IMR-90 (cell line): ENCODE measurements at regions not wholly inside any gene's neighbourhood (a gene's known extent, or its start where the extent isn't known, plus 50 kb on each side); places are given as distances from the start of the nearest gene placed in this dataset.

Source experiments
- ATAC-seq: fragments of 200-7000 bp; cut with Tn5 transposase; 2 replicates; pipeline ENCODE4 v1.9.1; 2020; ENCODE audit warnings: low read depth, mild to moderate bottlenecking, moderate library complexity
- BruUV-seq: library from RNA; stranded (reverse); fragments of 400-500 nt; replicated peaks from 2 replicates; lab custom pipeline; 2021; lab: Mats Ljungman, UMichigan
- CTCF ChIA-PET: fragments of 300-600 bp; formaldehyde crosslinking; extraction: SDS; loops from one replicate; lab custom pipeline; 2021; ENCODE audit warnings: antibody characterized with exemption; lab: Yijun Ruan, JAX
- POLR2A ChIA-PET: fragments of 300-600 bp; sonication (Branson Sonifier 250); formaldehyde crosslinking; loops from one replicate; lab custom pipeline; 2022; ENCODE audit warnings: antibody characterized with exemption; ENCODE audit not compliant: unreplicated experiment; lab: Charles Lee
- DNase-seq: peaks from one replicate; pipeline ENCODE4 v3.0.0; 2013
- H2AFZ ChIP-seq: replicated peaks from 2 replicates; pipeline ENCODE3; 2013; ENCODE audit warnings: low read length, mild to moderate bottlenecking; ENCODE audit not compliant: poor library complexity
- H2AK5ac ChIP-seq: 2 replicates; pipeline ENCODE4 v1.6.1; 2013; ENCODE audit warnings: low read depth, low read length, inconsistent platforms
- H2AK9ac ChIP-seq: replicated peaks from 2 replicates; pipeline ENCODE3; 2013; ENCODE audit warnings: mild to moderate bottlenecking, low read depth, low read length, moderate library complexity; ENCODE audit not compliant: poor library complexity
- H2BK120ac ChIP-seq: 2 replicates; pipeline ENCODE4 v1.6.1; 2013; ENCODE audit warnings: low read depth, low read length, inconsistent platforms
- H2BK15ac ChIP-seq: 3 replicates; pipeline ENCODE4 v1.6.1; 2013; ENCODE audit warnings: low read depth, low read length, inconsistent platforms
- H2BK20ac ChIP-seq: 2 replicates; pipeline ENCODE4 v1.6.1; 2013; ENCODE audit warnings: low read depth, mild to moderate bottlenecking, inconsistent platforms, low read length, moderate library complexity
- H2BK5ac ChIP-seq: 2 replicates; pipeline ENCODE4 v1.6.1; 2013; ENCODE audit warnings: mild to moderate bottlenecking, low read depth, low read length, inconsistent platforms; ENCODE audit not compliant: poor library complexity, severe bottlenecking
- H3K14ac ChIP-seq: replicated peaks from 2 replicates; pipeline ENCODE4 v1.6.1; 2013; ENCODE audit warnings: low read depth, low read length, inconsistent platforms
- H3K18ac ChIP-seq: 2 replicates; pipeline ENCODE4 v1.6.1; 2013; ENCODE audit warnings: low read depth, low read length, control low read depth
- H3K23ac ChIP-seq: 2 replicates; pipeline ENCODE4 v1.6.1; 2013; ENCODE audit warnings: low read depth, low read length, inconsistent platforms
- H3K27ac ChIP-seq: 2 replicates; pipeline ENCODE4 v1.5.1; 2013; ENCODE audit warnings: mild to moderate bottlenecking, control low read depth, low read length; ENCODE audit not compliant: insufficient read depth
- H3K27me3 ChIP-seq: 2 replicates; pipeline ENCODE4 v1.6.1; 2013; ENCODE audit warnings: low read length; ENCODE audit not compliant: control insufficient read depth, insufficient read depth
- H3K36me3 ChIP-seq: 2 replicates; pipeline ENCODE4 v1.6.1; 2013; ENCODE audit warnings: low read length, mixed read lengths; ENCODE audit not compliant: control insufficient read depth, insufficient read depth
- H3K4ac ChIP-seq: 2 replicates; pipeline ENCODE4 v1.6.1; 2013; ENCODE audit warnings: low read depth, low read length, inconsistent platforms
- H3K4me1 ChIP-seq: 2 replicates; pipeline ENCODE4 v1.6.1; 2013; ENCODE audit warnings: low read length, mixed read lengths; ENCODE audit not compliant: control insufficient read depth, insufficient read depth
- H3K4me2 ChIP-seq: 2 replicates; pipeline ENCODE4 v1.6.1; 2013; ENCODE audit warnings: low read depth, mild to moderate bottlenecking, control low read depth, low read length, moderate library complexity
- H3K4me3 ChIP-seq: 2 replicates; pipeline ENCODE4 v1.5.1; 2013; ENCODE audit warnings: low read depth, mild to moderate bottlenecking, control low read depth, low read length, moderate library complexity; ENCODE audit not compliant: insufficient read depth
- H3K56ac ChIP-seq: 2 replicates; pipeline ENCODE4 v1.6.1; 2013; ENCODE audit warnings: low read length, inconsistent platforms; ENCODE audit not compliant: insufficient read depth; ENCODE audit errors: extremely low read depth
- H3K79me1 ChIP-seq, 2 experiments: 2 replicates each; pipeline ENCODE4 v1.6.1; 2013; ENCODE audit warnings: low read length in 2 of 2, inconsistent platforms in 1 of 2, low read depth in 1 of 2
- H3K9ac ChIP-seq: 2 replicates; pipeline ENCODE4 v1.6.1; 2013; ENCODE audit warnings: low read depth, low read length, control low read depth
- H3K9me1 ChIP-seq: 2 replicates; pipeline ENCODE4 v1.6.1; 2013; ENCODE audit warnings: low read length, inconsistent platforms; ENCODE audit not compliant: insufficient read depth
- H3K9me3 ChIP-seq: 2 replicates; pipeline ENCODE4 v1.6.1; 2013; ENCODE audit warnings: low read length; ENCODE audit not compliant: control insufficient read depth, insufficient read depth
- H4K20me1 ChIP-seq: 2 replicates; pipeline ENCODE4 v1.6.1; 2013; ENCODE audit warnings: low read length, inconsistent platforms; ENCODE audit not compliant: insufficient read depth
- H4K5ac ChIP-seq: 2 replicates; pipeline ENCODE4 v1.6.1; 2013; ENCODE audit warnings: mild to moderate bottlenecking, low read depth, low read length, control low read depth
- H4K8ac ChIP-seq, 2 experiments: 2 replicates each; pipeline ENCODE4 v1.6.1; 2013; ENCODE audit warnings: low read depth in 2 of 2, low read length in 2 of 2, control low read depth in 1 of 2, inconsistent platforms in 1 of 2
- H4K91ac ChIP-seq: 2 replicates; pipeline ENCODE4 v1.6.1; 2013; ENCODE audit warnings: low read depth, low read length, inconsistent platforms; ENCODE audit not compliant: insufficient read depth
- BHLHE40 ChIP-seq: fragments of 150-350 bp; IDR thresholded peaks from 2 replicates; pipeline ENCODE4 v1.6.1; 2016; ENCODE audit warnings: mild to moderate bottlenecking, low read depth, low read length
- CEBPB ChIP-seq: IDR thresholded peaks from 2 replicates; pipeline ENCODE4 v1.6.1; 2012; ENCODE audit warnings: low read depth, low read length, improper control_type of control experiment
- CHD1 ChIP-seq: IDR thresholded peaks from 2 replicates; pipeline ENCODE4 v1.6.1; 2012; ENCODE audit warnings: low read depth, low read length, improper control_type of control experiment
- CTCF ChIP-seq: conservative IDR thresholded peaks from 2 replicates; pipeline ENCODE4 v1.5.1; 2012; ENCODE audit warnings: mild to moderate bottlenecking, low read depth, low read length, improper control_type of control experiment
- FOS ChIP-seq: fragments of 150-350 bp; IDR thresholded peaks from 2 replicates; pipeline ENCODE4 v1.6.1; 2016; ENCODE audit warnings: low read depth, low read length
- MAFK ChIP-seq: IDR thresholded peaks from 2 replicates; pipeline ENCODE4 v1.6.1; 2012; ENCODE audit warnings: low read depth, low read length, improper control_type of control experiment
- MAZ ChIP-seq: IDR thresholded peaks from 2 replicates; pipeline ENCODE4 v1.6.1; 2012; ENCODE audit warnings: low read depth, mild to moderate bottlenecking, low read length, improper control_type of control experiment, moderate library complexity, borderline replicate concordance
- MXI1 ChIP-seq: IDR thresholded peaks from 2 replicates; pipeline ENCODE4 v1.6.1; 2012; ENCODE audit warnings: low read depth, mild to moderate bottlenecking, low read length, moderate library complexity, borderline replicate concordance
- NFE2L2 ChIP-seq: fragments of 150-350 bp; IDR thresholded peaks from 2 replicates; pipeline ENCODE4 v1.6.1; 2016; ENCODE audit warnings: low read depth, mild to moderate bottlenecking, low read length
- POLR2A ChIP-seq: IDR thresholded peaks from 2 replicates; pipeline ENCODE4 v1.6.1; 2012; ENCODE audit warnings: mild to moderate bottlenecking, low read depth, low read length
- RAD21 ChIP-seq: IDR thresholded peaks from 2 replicates; pipeline ENCODE4 v1.6.1; 2012; ENCODE audit warnings: low read length, improper control_type of control experiment
- RCOR1 ChIP-seq: IDR thresholded peaks from 2 replicates; pipeline ENCODE4 v1.6.1; 2012; ENCODE audit warnings: mild to moderate bottlenecking, low read length, improper control_type of control experiment; ENCODE audit not compliant: insufficient replicate concordance
- RFX5 ChIP-seq: IDR thresholded peaks from 2 replicates; pipeline ENCODE4 v1.8.0; 2012; ENCODE audit warnings: low read depth, mild to moderate bottlenecking, low read length, moderate library complexity
- SMC3 ChIP-seq: fragments of 150-350 bp; IDR thresholded peaks from 2 replicates; pipeline ENCODE4 v1.6.1; 2016; ENCODE audit warnings: low read depth, mild to moderate bottlenecking, antibody characterized with exemption, low read length, moderate library complexity
- WGBS, 2 experiments: methylation state at CpG; one replicate each; pipeline versions ENCODE4 v1.1.5 to v1.1.7; 2013; ENCODE audit warnings: missing lambda C conversion rate in 2 of 2; ENCODE audit not compliant: insufficient read length in 1 of 2; ENCODE audit errors: extremely low coverage in 2 of 2; 5-methylcytosine and 5-hydroxymethylcytosine counted together
- dilution Hi-C: fragments of 300-500 bp; cut with HindIII; formaldehyde crosslinking; loops from one replicate; pipeline ENCODE4 v1.14.3; 2018; ENCODE audit warnings: low sequenced_read_pairs; ENCODE audit not compliant: unreplicated experiment
- in situ Hi-C: fragments of 300-500 bp; cut with MboI; formaldehyde crosslinking; loops from 3 replicates; pipeline ENCODE4 v1.14.3; 2019; ENCODE audit warnings: low sequenced_read_pairs, inconsistent platforms, mixed read lengths
- intact Hi-C: fragments of 100-400 bp; cut with micrococcal nuclease; formaldehyde crosslinking; loops from 2 replicates; pipeline ENCODE4 v1.10.0; 2022
- TF ChIP-seq, protein P1 (sequence below): fragments of 150-350 bp; IDR thresholded peaks from 2 replicates; pipeline ENCODE4 v1.6.1; 2016; ENCODE audit warnings: low read depth, mild to moderate bottlenecking, low read length, moderate library complexity, borderline replicate concordance
- TF ChIP-seq, protein P2 (sequence below): fragments of 150-350 bp; IDR thresholded peaks from 2 replicates; pipeline ENCODE4 v1.6.1; 2017; ENCODE audit warnings: mild to moderate bottlenecking, antibody characterized with exemption, low read length, low read depth

- dilution Hi-C loops (no loop called here), intact Hi-C loops (no loop called here), in situ Hi-C loops (no loop called here)
- H3K27me3 ChIP-seq: no peaks in the 10 kb centered on the region
- no peak overlapping the region for H2AK9ac ChIP-seq
- no peak overlapping the region for H3K27ac ChIP-seq
- H3K56ac ChIP-seq: no peak overlapping the region
- H3K9me3 ChIP-seq: peaks cover 13% of the 10 kb centered on the region; the same call in 1 of the 2 replicates
- H2AK5ac ChIP-seq: no peak overlapping the region
- no peaks in the 10 kb centered on the region for H3K9me1 ChIP-seq
- no peak overlapping the region for H2BK20ac ChIP-seq
- H2BK5ac ChIP-seq: no peak overlapping the region
- no peak overlapping the region for H4K8ac ChIP-seq
- no peak overlapping the region for H3K9ac ChIP-seq
- WGBS, 2 experiments: no CpG with 5 or more reads among the region's 2 CpGs
- no peak for DNase-seq
- ChIA-PET POLR2A (no interaction called here), CTCF (no interaction called here)
- no peaks in the 10 kb centered on the region for H4K20me1 ChIP-seq
- no peak overlapping the region for H4K91ac ChIP-seq
- no TSS peak for BruUV-seq
- no peak overlapping the region for H2BK120ac ChIP-seq
- no peaks in the 10 kb centered on the region for H3K79me1 ChIP-seq
- H2BK15ac ChIP-seq: no peak overlapping the region
- TF ChIP-seq RAD21: no peak
- TF ChIP-seq RCOR1: no peak
- TF ChIP-seq, protein P1, sequence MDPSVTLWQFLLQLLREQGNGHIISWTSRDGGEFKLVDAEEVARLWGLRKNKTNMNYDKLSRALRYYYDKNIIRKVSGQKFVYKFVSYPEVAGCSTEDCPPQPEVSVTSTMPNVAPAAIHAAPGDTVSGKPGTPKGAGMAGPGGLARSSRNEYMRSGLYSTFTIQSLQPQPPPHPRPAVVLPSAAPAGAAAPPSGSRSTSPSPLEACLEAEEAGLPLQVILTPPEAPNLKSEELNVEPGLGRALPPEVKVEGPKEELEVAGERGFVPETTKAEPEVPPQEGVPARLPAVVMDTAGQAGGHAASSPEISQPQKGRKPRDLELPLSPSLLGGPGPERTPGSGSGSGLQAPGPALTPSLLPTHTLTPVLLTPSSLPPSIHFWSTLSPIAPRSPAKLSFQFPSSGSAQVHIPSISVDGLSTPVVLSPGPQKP: no peak
- no peak for TF ChIP-seq MAZ
- TF ChIP-seq NFE2L2: no peak
- no peak for TF ChIP-seq CTCF
- TF ChIP-seq CHD1: no peak
- no peak for TF ChIP-seq RFX5
- TF ChIP-seq SMC3: no peak
- no peak for TF ChIP-seq FOS
- no peak for TF ChIP-seq MAFK
- no peak for TF ChIP-seq BHLHE40
- TF ChIP-seq CEBPB: no peak
- TF ChIP-seq, protein P2, sequence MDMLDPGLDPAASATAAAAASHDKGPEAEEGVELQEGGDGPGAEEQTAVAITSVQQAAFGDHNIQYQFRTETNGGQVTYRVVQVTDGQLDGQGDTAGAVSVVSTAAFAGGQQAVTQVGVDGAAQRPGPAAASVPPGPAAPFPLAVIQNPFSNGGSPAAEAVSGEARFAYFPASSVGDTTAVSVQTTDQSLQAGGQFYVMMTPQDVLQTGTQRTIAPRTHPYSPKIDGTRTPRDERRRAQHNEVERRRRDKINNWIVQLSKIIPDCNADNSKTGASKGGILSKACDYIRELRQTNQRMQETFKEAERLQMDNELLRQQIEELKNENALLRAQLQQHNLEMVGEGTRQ: no peak
- no peak for TF ChIP-seq POLR2A
- no peak for TF ChIP-seq MXI1
- no peak overlapping the region for H3K23ac ChIP-seq
- no peaks in the 10 kb centered on the region for H3K4me1 ChIP-seq
- no peaks in the 10 kb centered on the region for H3K36me3 ChIP-seq
- no peak for ATAC-seq
- no peak overlapping the region for H3K18ac ChIP-seq
- no peak overlapping the region for H3K4ac ChIP-seq
- no peak overlapping the region for H3K4me2 ChIP-seq
- no peak overlapping the region for H2AFZ ChIP-seq
- H3K14ac ChIP-seq: no peak overlapping the region
- H4K5ac ChIP-seq: no peak overlapping the region
- H3K4me3 ChIP-seq: no peak overlapping the region
Observed at GRCh38 chr18:51999351-51999750, 340.6 kb upstream of the DCC start.
